ENCODE measurements at regions not wholly inside any gene's neighbourhood (a gene's known extent, or its start where the extent isn't known, plus 50 kb on each side); places are given as distances from the start of the nearest gene placed in this dataset.
A peak's percentile ranks its signal among the peaks of the same experiment; 100 is the strongest.
"Not testable (repeated sequence)": the region's sequence is repeated elsewhere in the genome, so short reads cannot be mapped to it uniquely, and the experiment has no call there.

- TF ChIP-seq, protein P1, sequence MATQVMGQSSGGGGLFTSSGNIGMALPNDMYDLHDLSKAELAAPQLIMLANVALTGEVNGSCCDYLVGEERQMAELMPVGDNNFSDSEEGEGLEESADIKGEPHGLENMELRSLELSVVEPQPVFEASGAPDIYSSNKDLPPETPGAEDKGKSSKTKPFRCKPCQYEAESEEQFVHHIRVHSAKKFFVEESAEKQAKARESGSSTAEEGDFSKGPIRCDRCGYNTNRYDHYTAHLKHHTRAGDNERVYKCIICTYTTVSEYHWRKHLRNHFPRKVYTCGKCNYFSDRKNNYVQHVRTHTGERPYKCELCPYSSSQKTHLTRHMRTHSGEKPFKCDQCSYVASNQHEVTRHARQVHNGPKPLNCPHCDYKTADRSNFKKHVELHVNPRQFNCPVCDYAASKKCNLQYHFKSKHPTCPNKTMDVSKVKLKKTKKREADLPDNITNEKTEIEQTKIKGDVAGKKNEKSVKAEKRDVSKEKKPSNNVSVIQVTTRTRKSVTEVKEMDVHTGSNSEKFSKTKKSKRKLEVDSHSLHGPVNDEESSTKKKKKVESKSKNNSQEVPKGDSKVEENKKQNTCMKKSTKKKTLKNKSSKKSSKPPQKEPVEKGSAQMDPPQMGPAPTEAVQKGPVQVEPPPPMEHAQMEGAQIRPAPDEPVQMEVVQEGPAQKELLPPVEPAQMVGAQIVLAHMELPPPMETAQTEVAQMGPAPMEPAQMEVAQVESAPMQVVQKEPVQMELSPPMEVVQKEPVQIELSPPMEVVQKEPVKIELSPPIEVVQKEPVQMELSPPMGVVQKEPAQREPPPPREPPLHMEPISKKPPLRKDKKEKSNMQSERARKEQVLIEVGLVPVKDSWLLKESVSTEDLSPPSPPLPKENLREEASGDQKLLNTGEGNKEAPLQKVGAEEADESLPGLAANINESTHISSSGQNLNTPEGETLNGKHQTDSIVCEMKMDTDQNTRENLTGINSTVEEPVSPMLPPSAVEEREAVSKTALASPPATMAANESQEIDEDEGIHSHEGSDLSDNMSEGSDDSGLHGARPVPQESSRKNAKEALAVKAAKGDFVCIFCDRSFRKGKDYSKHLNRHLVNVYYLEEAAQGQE (IDR thresholded peaks at IDR 0.05; ENCODE audit: low read depth, low read length), result no peak
- TF ChIP-seq, protein P2, sequence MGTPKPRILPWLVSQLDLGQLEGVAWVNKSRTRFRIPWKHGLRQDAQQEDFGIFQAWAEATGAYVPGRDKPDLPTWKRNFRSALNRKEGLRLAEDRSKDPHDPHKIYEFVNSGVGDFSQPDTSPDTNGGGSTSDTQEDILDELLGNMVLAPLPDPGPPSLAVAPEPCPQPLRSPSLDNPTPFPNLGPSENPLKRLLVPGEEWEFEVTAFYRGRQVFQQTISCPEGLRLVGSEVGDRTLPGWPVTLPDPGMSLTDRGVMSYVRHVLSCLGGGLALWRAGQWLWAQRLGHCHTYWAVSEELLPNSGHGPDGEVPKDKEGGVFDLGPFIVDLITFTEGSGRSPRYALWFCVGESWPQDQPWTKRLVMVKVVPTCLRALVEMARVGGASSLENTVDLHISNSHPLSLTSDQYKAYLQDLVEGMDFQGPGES (IDR thresholded peaks at IDR 0.05; ENCODE audit: low read depth, low read length), result no peak
- TF ChIP-seq RAD21 (IDR thresholded peaks at IDR 0.05; ENCODE audit: low read length), result peak; percentile 1; the same call in 1 of the 2 replicates
- 0 out of 2 replicates have a peak, but pooled peaks have one; percentile 9 for TF ChIP-seq TCF12 (IDR thresholded peaks at IDR 0.05)
Observed at GRCh38 chr11:91272089-91272488, 952.5 kb upstream of the FAT3 start (continued).

DNA sequence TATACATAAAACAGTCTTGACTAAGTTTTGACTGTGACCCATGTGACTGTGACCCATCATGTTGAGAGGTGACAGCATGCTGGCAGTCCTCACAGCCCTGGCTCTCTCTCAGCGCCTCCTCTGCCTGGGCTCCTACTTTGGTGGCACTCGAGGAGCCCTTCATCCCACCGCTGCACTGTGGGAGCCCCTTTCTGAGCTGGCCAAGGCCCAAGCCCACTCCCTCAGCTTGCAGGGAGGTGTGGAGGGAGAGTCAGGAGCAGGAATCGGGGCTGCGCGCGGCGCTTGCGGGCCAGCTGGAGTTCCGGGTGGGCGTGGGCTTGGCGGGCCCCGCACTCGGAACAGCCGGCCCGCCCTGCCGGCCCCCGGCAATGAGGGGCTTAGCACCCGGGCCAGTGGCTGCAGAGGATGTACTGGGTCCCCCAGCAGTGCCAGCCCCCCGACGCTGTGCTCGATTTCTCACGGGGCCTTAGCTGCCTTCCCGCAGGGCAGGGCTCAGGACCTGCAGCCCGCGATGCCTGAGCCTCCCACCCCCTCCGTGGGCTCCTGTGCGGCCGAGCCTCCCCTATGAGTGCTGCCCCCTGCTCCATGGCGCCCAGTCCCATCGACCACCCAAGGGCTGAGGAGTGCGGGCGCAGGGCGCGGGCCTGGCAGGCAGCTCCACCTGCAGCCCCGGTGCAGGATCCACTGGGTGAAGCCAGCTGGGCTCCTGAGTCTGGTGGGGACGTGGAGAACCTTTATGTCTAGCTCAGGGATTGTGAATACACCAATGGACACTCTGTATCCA is 955.9 kb upstream of the FAT3 start:
- H3K4me3 ChIP-seq (ENCODE audit: low read depth in 2 of 2, low read length in 1 of 2); H2AFZ ChIP-seq (ENCODE audit: low read depth); H3F3A ChIP-seq (replicated peaks; ENCODE audit: insufficient read depth); H3K27me3 ChIP-seq (ENCODE audit: insufficient read depth); H3K4me2 ChIP-seq; H3K27ac ChIP-seq (ENCODE audit: low read depth in 2 of 2, low read length in 1 of 2); H3K79me2 ChIP-seq (ENCODE audit: insufficient read depth); POLR2A ChIA-PET; H3K4me1 ChIP-seq (ENCODE audit: control insufficient read depth in 1 of 2, insufficient read depth in 2 of 2, low read depth in 1 of 2, low read length in 1 of 2); H3K9ac ChIP-seq; H3K36me3 ChIP-seq (replicated peaks in 1 of 2; ENCODE audit: control insufficient read depth in 1 of 2, insufficient read depth in 2 of 2, low read length in 1 of 2); H3K9me2 ChIP-seq; H3K9me3 ChIP-seq; H4K20me1 ChIP-seq (ENCODE audit: insufficient read depth); DNase-seq: not testable (repeated sequence)
- CTCF ChIA-PET, result interaction anchor here (0.6 kb wide), 1 partner anchor 943 kb away, joined by 3 read pairs; no protein-coding TSS in a partner anchor
- WGBS (ENCODE audit: low lambda C conversion rate), result 80% methylated on average over 8 of the region's 37 CpGs

GRCh38 chr11:91265946-91266345 is 958.7 kb upstream of the FAT3 start:
- Histone ChIP-seq H3K9me3 (no peaks in the 10 kb centered on the region), H3K4me1 (ENCODE audit: control insufficient read depth in 1 of 2, insufficient read depth in 2 of 2, low read depth in 1 of 2, low read length in 1 of 2) (no peaks in the 10 kb centered on the region; a peak in 2 of 4 replicates), H3K27me3 (ENCODE audit: insufficient read depth) (no peaks in the 10 kb centered on the region), H3K4me3 (ENCODE audit: low read depth in 2 of 2, low read length in 1 of 2) (no peak overlapping the region), H3K9ac (no peak overlapping the region), H3K79me2 (ENCODE audit: insufficient read depth) (no peaks in the 10 kb centered on the region), H3K27ac (ENCODE audit: low read depth in 2 of 2, low read length in 1 of 2) (no peak overlapping the region), H2AFZ (ENCODE audit: low read depth) (no peak overlapping the region), H3K36me3 (replicated peaks in 1 of 2; ENCODE audit: control insufficient read depth in 1 of 2, insufficient read depth in 2 of 2, low read length in 1 of 2) (no peaks in the 10 kb centered on the region), H3K9me2 (no peaks in the 10 kb centered on the region; the same call in 1 of the 2 replicates), H3K4me2 (no peak overlapping the region), H4K20me1 (ENCODE audit: insufficient read depth) (no peaks in the 10 kb centered on the region), H3F3A (replicated peaks; ENCODE audit: insufficient read depth) (no peaks in the 10 kb centered on the region)
- ChIA-PET POLR2A (no interaction called here), CTCF (interaction anchor here (1.4 kb wide), 1 partner anchor 18 kb away, joined by 3 read pairs; no protein-coding TSS in a partner anchor)
- 15% methylated on average over 1 of the region's 1 CpG for WGBS (ENCODE audit: low lambda C conversion rate)
- no peak for DNase-seq
- TF ChIP-seq PBX3 (IDR thresholded peaks at IDR 0.05), result no peak
- TF ChIP-seq RFX5 (IDR thresholded peaks at IDR 0.05; ENCODE audit: low read length), result no peak
- TF ChIP-seq, protein P2 (IDR thresholded peaks at IDR 0.05; ENCODE audit: low read depth, low read length), result no peak
- TF ChIP-seq NRF1 (IDR thresholded peaks at IDR 0.05; ENCODE audit: low read depth, low read length), result no peak
- TF ChIP-seq ELF1 (IDR thresholded peaks at IDR 0.05), result no peak
- no peak for TF ChIP-seq TAF1 (IDR thresholded peaks at IDR 0.05; ENCODE audit: borderline replicate concordance, low read depth, low read length)
- TF ChIP-seq FOSL2 (IDR thresholded peaks at IDR 0.05; ENCODE audit: borderline replicate concordance, low read depth), result no peak
- no peak for TF ChIP-seq EP300 (IDR thresholded peaks at IDR 0.05; ENCODE audit: borderline replicate concordance in 1 of 2, low read depth in 1 of 2, low read length in 1 of 2)
- TF ChIP-seq RXRA (IDR thresholded peaks at IDR 0.05; ENCODE audit: borderline replicate concordance, low read depth), result no peak
- no peak for TF ChIP-seq GATA2 (CRISPR knock-in tag; IDR thresholded peaks at IDR 0.05)
- TF ChIP-seq, protein P3, sequence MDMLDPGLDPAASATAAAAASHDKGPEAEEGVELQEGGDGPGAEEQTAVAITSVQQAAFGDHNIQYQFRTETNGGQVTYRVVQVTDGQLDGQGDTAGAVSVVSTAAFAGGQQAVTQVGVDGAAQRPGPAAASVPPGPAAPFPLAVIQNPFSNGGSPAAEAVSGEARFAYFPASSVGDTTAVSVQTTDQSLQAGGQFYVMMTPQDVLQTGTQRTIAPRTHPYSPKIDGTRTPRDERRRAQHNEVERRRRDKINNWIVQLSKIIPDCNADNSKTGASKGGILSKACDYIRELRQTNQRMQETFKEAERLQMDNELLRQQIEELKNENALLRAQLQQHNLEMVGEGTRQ (IDR thresholded peaks at IDR 0.05; ENCODE audit: borderline replicate concordance, low read depth, low read length), result no peak
- TF ChIP-seq JUND (IDR thresholded peaks at IDR 0.05), result no peak
- TF ChIP-seq MXI1 (IDR thresholded peaks at IDR 0.05; ENCODE audit: low read depth, low read length), result no peak
- no peak for TF ChIP-seq GABPA (IDR thresholded peaks at IDR 0.05; ENCODE audit: low read depth)

Data from SK-N-SH (cell line).